ENCODE measurements at regions not wholly inside any gene's neighbourhood (a gene's known extent, or its start where the extent isn't known, plus 50 kb on each side); places are given as distances from the start of the nearest gene placed in this dataset.

DNA sequence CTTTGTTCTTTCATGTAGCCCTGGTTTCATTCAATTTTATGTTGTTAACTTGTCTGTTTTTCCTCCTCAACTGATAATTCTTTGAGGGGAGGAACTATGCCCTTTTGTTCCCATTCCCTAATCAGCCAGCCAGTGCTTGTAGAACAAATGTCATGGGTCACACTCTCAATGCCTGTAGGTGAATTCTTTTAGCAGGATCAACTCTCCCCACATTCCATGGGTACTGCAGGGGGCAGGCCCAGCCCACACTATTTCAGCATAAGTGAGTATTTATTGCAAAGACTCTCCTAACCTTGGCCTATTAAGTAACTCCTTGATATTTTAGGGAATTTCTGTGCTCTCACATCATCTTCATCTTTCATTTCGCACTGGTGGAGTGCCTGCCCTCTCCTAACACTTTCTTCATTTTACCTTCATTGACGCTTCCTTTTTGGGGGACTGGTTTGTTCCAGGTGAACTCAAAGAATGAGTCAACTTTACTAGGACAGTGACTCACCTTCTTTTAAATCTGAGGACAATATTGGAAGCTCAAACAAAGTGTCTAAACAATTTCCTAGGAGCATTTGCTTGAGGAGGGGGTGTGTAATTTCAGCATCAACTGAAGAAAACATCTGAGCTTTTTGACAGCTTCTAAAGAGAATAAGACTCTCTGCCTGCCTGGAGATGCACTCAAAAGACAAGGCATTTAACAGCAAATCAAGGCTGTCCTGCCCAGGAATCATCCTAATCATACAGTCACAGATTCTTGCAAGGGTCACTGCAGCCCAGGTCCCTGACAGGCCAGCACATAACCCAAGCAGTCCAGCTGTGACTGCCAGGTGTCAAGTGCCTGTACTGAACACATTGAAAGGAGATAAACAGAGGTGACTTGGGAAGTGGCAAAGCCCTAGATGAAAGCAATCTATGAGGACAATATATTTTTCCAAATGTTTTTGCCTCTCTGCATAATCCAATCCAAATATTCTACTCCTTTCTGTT lies 208.8 kb upstream of the ADRA1D start:
- Mint-ChIP-seq H3K4me1 (no peaks in the 10 kb centered on the region), H3K36me3 (no peaks in the 10 kb centered on the region), H3K27me3 (peaks cover 1% of the 10 kb centered on the region in 2 donors), H3K4me3 (no peak overlapping the region), H3K9me3 (peaks cover 0 to 7% (median 5%) of the 10 kb centered on the region in 3 donors), H3K27ac (no peak overlapping the region)
- POLR2A ChIA-PET, result no interaction called here
- DNase-seq, result no peak
- no peaks in the 10 kb centered on the region for H3K27me3 ChIP-seq (replicated peaks in 1 of 2; ENCODE audit: control insufficient read depth in 2 of 2, extremely low read depth in 1 of 2, insufficient read depth in 2 of 2, low read length in 1 of 2)
- H3K4me1 ChIP-seq (ENCODE audit: control insufficient read depth in 1 of 2, extremely low read depth in 1 of 2, insufficient read depth in 2 of 2, low read length in 2 of 2), result no peaks in the 10 kb centered on the region
- H3K36me3 ChIP-seq (ENCODE audit: control insufficient read depth in 2 of 2, extremely low read depth in 1 of 2, insufficient read depth in 1 of 2, low read length in 1 of 2), result no peaks in the 10 kb centered on the region
- no peak for ATAC-seq (replicated peaks in 1 of 4)
- no peaks in the 10 kb centered on the region for H3K9me3 ChIP-seq
- CTCF ChIA-PET, result no interaction called here
- no CpG with 5 or more reads among the region's 2 CpGs for WGBS (ENCODE audit: insufficient coverage)
- no peak overlapping the region for H3K27ac ChIP-seq (ENCODE audit: low read length)
- H3K4me3 ChIP-seq (ENCODE audit: control insufficient read depth in 1 of 2, extremely low read depth in 1 of 2, low read length in 1 of 2), result no peak overlapping the region

- Histone ChIP-seq H3K4me1 (ENCODE audit: control insufficient read depth in 1 of 2, extremely low read depth in 1 of 2, insufficient read depth in 2 of 2, low read length in 2 of 2) (no peaks in the 10 kb centered on the region), H3K27me3 (replicated peaks in 1 of 2; ENCODE audit: control insufficient read depth in 2 of 2, extremely low read depth in 1 of 2, insufficient read depth in 2 of 2, low read length in 1 of 2) (no peaks in the 10 kb centered on the region), H3K9me3 (no peaks in the 10 kb centered on the region), H3K36me3 (ENCODE audit: control insufficient read depth in 2 of 2, extremely low read depth in 1 of 2, insufficient read depth in 1 of 2, low read length in 1 of 2) (no peaks in the 10 kb centered on the region), H3K4me3 (ENCODE audit: control insufficient read depth in 1 of 2, extremely low read depth in 1 of 2, low read length in 1 of 2) (no peak overlapping the region), H3K27ac (ENCODE audit: low read length) (no peak overlapping the region)
- H3K4me1 Mint-ChIP-seq, result no peaks in the 10 kb centered on the region
- H3K4me3 Mint-ChIP-seq, result no peak overlapping the region
- POLR2A ChIA-PET, result no interaction called here
- H3K27ac Mint-ChIP-seq, result no peak overlapping the region
- CTCF ChIA-PET, result no interaction called here
- ATAC-seq (replicated peaks in 1 of 4), result no peak
- H3K36me3 Mint-ChIP-seq, result no peaks in the 10 kb centered on the region
- H3K9me3 Mint-ChIP-seq, result peaks cover 0 to 7% (median 5%) of the 10 kb centered on the region in 3 donors
- no peak for DNase-seq
- peaks cover 7% of the 10 kb centered on the region in 2 donors for H3K27me3 Mint-ChIP-seq
- 68% methylated on average over 3 of the region's 4 CpGs for WGBS (ENCODE audit: insufficient coverage)
Observed at GRCh38 chr20:4455996-4456395, 206.9 kb upstream of the ADRA1D start.

- no peak for ATAC-seq (replicated peaks in 1 of 4)
- Mint-ChIP-seq H3K27me3 (peaks cover 7% of the 10 kb centered on the region in 2 donors), H3K4me1 (no peaks in the 10 kb centered on the region), H3K27ac (no peak overlapping the region), H3K36me3 (no peaks in the 10 kb centered on the region), H3K4me3 (no peak overlapping the region), H3K9me3 (peaks cover 0 to 7% (median 5%) of the 10 kb centered on the region in 3 donors)
- CTCF ChIA-PET, result no interaction called here
- Histone ChIP-seq H3K27ac (ENCODE audit: low read length) (no peak overlapping the region), H3K36me3 (ENCODE audit: control insufficient read depth in 2 of 2, extremely low read depth in 1 of 2, insufficient read depth in 1 of 2, low read length in 1 of 2) (no peaks in the 10 kb centered on the region), H3K9me3 (no peaks in the 10 kb centered on the region), H3K27me3 (replicated peaks in 1 of 2; ENCODE audit: control insufficient read depth in 2 of 2, extremely low read depth in 1 of 2, insufficient read depth in 2 of 2, low read length in 1 of 2) (no peaks in the 10 kb centered on the region), H3K4me1 (ENCODE audit: control insufficient read depth in 1 of 2, extremely low read depth in 1 of 2, insufficient read depth in 2 of 2, low read length in 2 of 2) (no peaks in the 10 kb centered on the region), H3K4me3 (ENCODE audit: control insufficient read depth in 1 of 2, extremely low read depth in 1 of 2, low read length in 1 of 2) (no peak overlapping the region)
- 80% methylated on average over 1 of the region's 1 CpG for WGBS (ENCODE audit: insufficient coverage)
- no peak for DNase-seq
- POLR2A ChIA-PET, result no interaction called here
Observed at GRCh38 chr20:4455301-4455701, 206.2 kb upstream of the ADRA1D start.

DNA sequence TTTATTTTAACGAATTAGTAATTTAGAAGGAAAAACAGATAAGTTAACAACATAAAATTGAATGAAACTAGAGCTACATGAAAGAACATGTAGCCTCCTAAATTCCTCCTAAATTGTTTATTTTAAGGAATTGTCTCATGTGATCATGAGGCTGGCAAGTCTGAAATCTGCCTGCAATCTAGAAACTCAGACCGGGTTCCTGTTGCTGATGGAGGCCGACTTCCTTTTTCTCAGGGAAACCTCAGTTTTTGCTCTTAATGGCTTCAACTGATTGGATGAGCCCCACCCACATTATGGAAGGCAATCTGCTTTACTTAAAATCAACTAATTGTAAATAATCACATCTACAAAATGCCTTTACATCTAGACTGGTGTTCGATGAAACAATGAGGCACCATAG lies 205.0 kb upstream of the ADRA1D start:
- ChIA-PET POLR2A (no interaction called here), CTCF (no interaction called here)
- Histone ChIP-seq H3K9me3 (no peaks in the 10 kb centered on the region), H3K4me3 (ENCODE audit: control insufficient read depth in 1 of 2, extremely low read depth in 1 of 2, low read length in 1 of 2) (no peak overlapping the region), H3K27ac (ENCODE audit: low read length) (no peak overlapping the region), H3K27me3 (replicated peaks in 1 of 2; ENCODE audit: control insufficient read depth in 2 of 2, extremely low read depth in 1 of 2, insufficient read depth in 2 of 2, low read length in 1 of 2) (no peaks in the 10 kb centered on the region), H3K4me1 (ENCODE audit: control insufficient read depth in 1 of 2, extremely low read depth in 1 of 2, insufficient read depth in 2 of 2, low read length in 2 of 2) (no peaks in the 10 kb centered on the region), H3K36me3 (ENCODE audit: control insufficient read depth in 2 of 2, extremely low read depth in 1 of 2, insufficient read depth in 1 of 2, low read length in 1 of 2) (no peaks in the 10 kb centered on the region)
- H3K9me3 Mint-ChIP-seq, result peaks cover 0 to 7% (median 5%) of the 10 kb centered on the region in 3 donors
- H3K27ac Mint-ChIP-seq, result no peak overlapping the region
- WGBS (ENCODE audit: insufficient coverage), result 61% methylated on average over 3 of the region's 4 CpGs
- no peak overlapping the region for H3K4me3 Mint-ChIP-seq
- no peaks in the 10 kb centered on the region for H3K36me3 Mint-ChIP-seq
- H3K27me3 Mint-ChIP-seq, result peaks cover 7 to 9% of the 10 kb centered on the region in 2 donors
- DNase-seq (no peak), ATAC-seq (replicated peaks in 1 of 4) (no peak)
- H3K4me1 Mint-ChIP-seq, result no peaks in the 10 kb centered on the region

DNA sequence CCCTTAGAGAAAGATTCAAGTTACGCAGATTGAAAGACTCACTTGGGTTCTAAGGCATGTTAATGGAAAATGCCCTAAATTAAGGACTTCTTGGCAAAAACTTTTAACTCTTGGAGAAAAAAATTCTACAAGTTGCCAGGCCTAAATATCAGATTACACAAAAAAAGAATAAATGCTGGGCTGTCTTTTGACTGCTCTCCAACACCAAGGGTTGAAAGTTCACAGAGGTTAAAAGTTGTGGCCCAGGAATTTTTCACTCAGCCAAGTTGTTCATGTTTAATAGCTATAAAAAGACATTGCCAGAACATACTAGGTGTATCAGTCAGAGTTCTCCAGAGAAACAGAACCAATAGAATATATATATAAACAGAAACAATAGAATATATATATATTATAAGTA lies 204.3 kb upstream of the ADRA1D start:
- Histone ChIP-seq H3K36me3 (ENCODE audit: control insufficient read depth in 2 of 2, extremely low read depth in 1 of 2, insufficient read depth in 1 of 2, low read length in 1 of 2) (no peaks in the 10 kb centered on the region), H3K27me3 (replicated peaks in 1 of 2; ENCODE audit: control insufficient read depth in 2 of 2, extremely low read depth in 1 of 2, insufficient read depth in 2 of 2, low read length in 1 of 2) (no peaks in the 10 kb centered on the region), H3K9me3 (no peaks in the 10 kb centered on the region), H3K27ac (ENCODE audit: low read length) (no peak overlapping the region), H3K4me3 (ENCODE audit: control insufficient read depth in 1 of 2, extremely low read depth in 1 of 2, low read length in 1 of 2) (no peak overlapping the region), H3K4me1 (ENCODE audit: control insufficient read depth in 1 of 2, extremely low read depth in 1 of 2, insufficient read depth in 2 of 2, low read length in 2 of 2) (no peaks in the 10 kb centered on the region)
- Mint-ChIP-seq H3K27me3 (peaks cover 7 to 9% of the 10 kb centered on the region in 2 donors), H3K4me3 (no peak overlapping the region), H3K9me3 (peaks cover 0 to under 1% (median 0%) of the 10 kb centered on the region in 3 donors), H3K27ac (no peak overlapping the region), H3K36me3 (no peaks in the 10 kb centered on the region), H3K4me1 (no peaks in the 10 kb centered on the region)
- ChIA-PET POLR2A (no interaction called here), CTCF (no interaction called here)
- no CpG with 5 or more reads among the region's 1 CpG for WGBS (ENCODE audit: insufficient coverage)
- no peak for ATAC-seq (replicated peaks in 1 of 4)
- no peak for DNase-seq

DNA sequence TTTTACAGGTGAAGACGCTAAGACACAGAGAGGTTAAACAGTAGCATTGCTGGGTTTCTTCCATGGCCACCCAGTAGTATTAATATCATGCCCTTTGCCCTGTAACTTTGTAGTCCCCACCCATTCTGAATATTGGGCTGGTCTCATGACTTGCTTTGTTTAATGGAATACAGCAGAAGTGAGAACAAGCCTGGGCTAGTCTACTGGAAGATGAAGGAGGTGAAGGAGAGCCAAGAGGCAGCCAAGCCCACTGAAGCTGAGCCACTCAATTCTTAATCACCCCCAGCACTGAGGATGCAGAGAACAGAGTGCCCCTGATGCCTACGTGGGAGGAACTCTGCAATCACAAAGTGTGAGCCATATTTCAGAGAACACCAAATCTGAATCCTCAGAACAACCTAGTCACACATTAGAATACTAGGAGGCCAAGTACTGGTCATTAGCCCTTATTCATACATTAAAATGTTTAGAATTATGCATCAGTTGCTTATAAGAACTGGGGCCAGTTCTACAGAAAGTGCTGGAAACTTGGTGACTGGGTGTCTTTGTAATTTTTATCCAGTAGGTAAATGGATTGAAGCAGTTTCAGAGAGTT lies 202.5 kb upstream of the ADRA1D start:
- Mint-ChIP-seq H3K9me3 (no peaks in the 10 kb centered on the region), H3K4me3 (no peak overlapping the region), H3K4me1 (no peaks in the 10 kb centered on the region), H3K27me3 (peaks cover 9% of the 10 kb centered on the region in 2 donors), H3K36me3 (no peaks in the 10 kb centered on the region), H3K27ac (no peak overlapping the region)
- Histone ChIP-seq H3K27ac (ENCODE audit: low read length) (no peak overlapping the region), H3K9me3 (no peaks in the 10 kb centered on the region), H3K27me3 (replicated peaks in 1 of 2; ENCODE audit: control insufficient read depth in 2 of 2, extremely low read depth in 1 of 2, insufficient read depth in 2 of 2, low read length in 1 of 2) (no peaks in the 10 kb centered on the region), H3K36me3 (ENCODE audit: control insufficient read depth in 2 of 2, extremely low read depth in 1 of 2, insufficient read depth in 1 of 2, low read length in 1 of 2) (no peaks in the 10 kb centered on the region), H3K4me3 (ENCODE audit: control insufficient read depth in 1 of 2, extremely low read depth in 1 of 2, low read length in 1 of 2) (no peak overlapping the region), H3K4me1 (ENCODE audit: control insufficient read depth in 1 of 2, extremely low read depth in 1 of 2, insufficient read depth in 2 of 2, low read length in 2 of 2) (no peaks in the 10 kb centered on the region)
- no CpG with 5 or more reads among the region's 2 CpGs for WGBS (ENCODE audit: insufficient coverage)
- DNase-seq (no peak), ATAC-seq (replicated peaks in 1 of 4) (no peak)
- ChIA-PET CTCF (no interaction called here), POLR2A (no interaction called here)

All from T-cell (primary cell).